H1 (cell line): ENCODE measurements at regions not wholly inside any gene's neighbourhood (a gene's known extent, or its start where the extent isn't known, plus 50 kb on each side); places are given as distances from the start of the nearest gene placed in this dataset.

Experiments used
- CHD1 ChIP-seq: IDR thresholded peaks from 2 replicates; pipeline ENCODE4 v1.6.1; 2012; ENCODE audit warnings: low read depth, low read length, improper control_type of control experiment
- CREB1 ChIP-seq: IDR thresholded peaks from 2 replicates; pipeline ENCODE4 v1.6.1; 2012; ENCODE audit warnings: inconsistent platforms
- EZH2 ChIP-seq: fragments of 200-600 bp; sonication (generic); IDR thresholded peaks from 2 replicates; pipeline ENCODE4 v1.7.1; 2012; ENCODE audit warnings: low read depth, mild to moderate bottlenecking, moderate library complexity, low read length, inconsistent platforms; ENCODE audit not compliant: severe bottlenecking
- HDAC2 ChIP-seq, 2 experiments: fragments of 300-600 bp in 1 of 2; sonication (generic) in 1 of 2; IDR thresholded peaks; 2 replicates each; pipeline ENCODE4 v1.6.1; 2011 to 2012; ENCODE audit warnings: low read depth in 2 of 2, low read length in 2 of 2, mild to moderate bottlenecking in 2 of 2, moderate library complexity in 2 of 2, borderline replicate concordance in 1 of 2, inconsistent platforms in 1 of 2
- POLR2A ChIP-seq, 2 experiments: IDR thresholded peaks; 1 replicate in 1 of 2; 2 replicates in 1 of 2; pipeline ENCODE4 v1.6.1; 2011; ENCODE audit warnings: low read depth in 2 of 2, low read length in 2 of 2, mild to moderate bottlenecking in 2 of 2; ENCODE audit errors: control extremely low read depth in 1 of 2
- POLR2AphosphoS5 ChIP-seq: IDR thresholded peaks from 2 replicates; pipeline ENCODE4 v1.6.1; 2011; ENCODE audit warnings: low read depth, low read length
- SIN3A ChIP-seq, 2 experiments: IDR thresholded peaks in 1 of 2; conservative IDR thresholded peaks in 1 of 2; 2 replicates each; pipeline ENCODE4 v1.6.1; 2011 to 2012; ENCODE audit warnings: low read length in 2 of 2, improper control_type of control experiment in 1 of 2, low read depth in 1 of 2, mild to moderate bottlenecking in 1 of 2
- SP4 ChIP-seq: IDR thresholded peaks from 2 replicates; pipeline ENCODE4 v1.6.1; 2012; ENCODE audit warnings: low read length, inconsistent platforms
- TF ChIP-seq, protein P1 (sequence below), 3 experiments: IDR thresholded peaks; 1 replicate in 2 of 3; 2 replicates in 1 of 3; pipeline versions ENCODE4 v1.5.1 to v1.6.1; 2011; ENCODE audit warnings: low read length in 3 of 3, mild to moderate bottlenecking in 3 of 3, inconsistent platforms in 2 of 3, low read depth in 1 of 3, moderate library complexity in 1 of 3; ENCODE audit not compliant: insufficient read depth in 1 of 3; ENCODE audit errors: control extremely low read depth in 1 of 3

DNA sequence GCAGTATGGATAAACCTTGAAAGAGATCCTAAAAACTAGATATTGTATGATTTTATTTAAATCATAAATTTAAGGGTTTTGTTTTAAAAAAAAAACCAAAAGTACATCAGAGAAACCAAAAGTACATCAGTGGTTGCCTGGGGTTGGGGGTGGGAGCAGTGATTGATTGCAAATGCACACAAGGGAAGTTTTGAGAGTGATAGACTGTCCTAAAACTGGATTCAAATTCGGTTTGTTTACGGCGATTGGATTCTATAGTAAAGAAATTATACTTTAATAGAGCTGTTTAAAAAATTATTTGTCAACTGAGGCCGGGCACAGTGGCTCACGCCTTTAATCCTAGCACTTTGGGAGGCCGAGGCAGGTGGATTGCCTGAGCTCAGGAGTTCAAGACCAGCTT, 179.8 kb downstream of the METTL4 start:
- TF ChIP-seq POLR2AphosphoS5 (no peak), SP4 (no peak), SIN3A (conservative IDR thresholded peaks at IDR 0.05 in 1 of 2, IDR thresholded peaks at IDR 0.05 in 1 of 2; ENCODE audit: low read depth in 1 of 2, low read length in 2 of 2) (no peak), EZH2 (no peak), CREB1 (no peak), POLR2A (IDR thresholded peaks at IDR 0.05; ENCODE audit: control extremely low read depth in 1 of 2, low read depth in 2 of 2, low read length in 2 of 2) (no peak), CHD1 (no peak), HDAC2 (IDR thresholded peaks at IDR 0.05; ENCODE audit: borderline replicate concordance in 1 of 2, low read depth in 2 of 2, low read length in 2 of 2) (no peak)
- TF ChIP-seq, protein P1, sequence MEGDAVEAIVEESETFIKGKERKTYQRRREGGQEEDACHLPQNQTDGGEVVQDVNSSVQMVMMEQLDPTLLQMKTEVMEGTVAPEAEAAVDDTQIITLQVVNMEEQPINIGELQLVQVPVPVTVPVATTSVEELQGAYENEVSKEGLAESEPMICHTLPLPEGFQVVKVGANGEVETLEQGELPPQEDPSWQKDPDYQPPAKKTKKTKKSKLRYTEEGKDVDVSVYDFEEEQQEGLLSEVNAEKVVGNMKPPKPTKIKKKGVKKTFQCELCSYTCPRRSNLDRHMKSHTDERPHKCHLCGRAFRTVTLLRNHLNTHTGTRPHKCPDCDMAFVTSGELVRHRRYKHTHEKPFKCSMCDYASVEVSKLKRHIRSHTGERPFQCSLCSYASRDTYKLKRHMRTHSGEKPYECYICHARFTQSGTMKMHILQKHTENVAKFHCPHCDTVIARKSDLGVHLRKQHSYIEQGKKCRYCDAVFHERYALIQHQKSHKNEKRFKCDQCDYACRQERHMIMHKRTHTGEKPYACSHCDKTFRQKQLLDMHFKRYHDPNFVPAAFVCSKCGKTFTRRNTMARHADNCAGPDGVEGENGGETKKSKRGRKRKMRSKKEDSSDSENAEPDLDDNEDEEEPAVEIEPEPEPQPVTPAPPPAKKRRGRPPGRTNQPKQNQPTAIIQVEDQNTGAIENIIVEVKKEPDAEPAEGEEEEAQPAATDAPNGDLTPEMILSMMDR (IDR thresholded peaks at IDR 0.05; ENCODE audit: control extremely low read depth in 1 of 3, insufficient read depth in 1 of 3, low read depth in 1 of 3, low read length in 3 of 3) = no peak
